Erythroblast (primary cell): ENCODE measurements at regions not wholly inside any gene's neighbourhood (a gene's known extent, or its start where the extent isn't known, plus 50 kb on each side); places are given as distances from the start of the nearest gene placed in this dataset.

ENCODE experiments used
- GATA1 ChIP-seq: IDR thresholded peaks from 2 replicates; pipeline ENCODE4 v1.6.1; 2011; ENCODE audit warnings: low read depth, mild to moderate bottlenecking, control low read depth, low read length, moderate library complexity
- POLR2A ChIP-seq: IDR thresholded peaks from 2 replicates; pipeline ENCODE4 v1.6.1; 2011; ENCODE audit warnings: mild to moderate bottlenecking, low read length

GRCh38 chr15:31892513-31892912 lies 137.8 kb upstream of the CHRNA7 start:
- TF ChIP-seq POLR2A (no peak), GATA1 (no peak)
